ENCODE measurements at regions not wholly inside any gene's neighbourhood (a gene's known extent, or its start where the extent isn't known, plus 50 kb on each side); places are given as distances from the start of the nearest gene placed in this dataset.

DNA sequence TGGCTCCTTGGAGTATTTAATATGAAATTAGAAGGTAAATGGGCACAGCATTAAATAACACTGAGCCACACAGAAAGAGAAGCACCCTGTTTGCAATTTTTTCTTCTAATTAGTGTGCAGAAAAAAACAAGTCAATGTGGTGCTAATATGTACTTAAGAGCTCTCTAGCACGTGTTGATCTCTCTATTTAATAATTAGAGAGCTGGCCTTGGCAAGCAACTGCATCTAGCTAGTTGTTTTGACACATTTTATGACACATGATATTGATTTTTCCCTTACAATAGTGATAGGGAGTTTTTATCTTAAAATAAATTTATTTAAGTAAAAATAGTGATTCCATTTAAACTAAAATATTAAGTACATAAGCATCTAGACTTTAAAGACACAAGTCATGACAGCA is 54.5 kb upstream of the NUDT12 start:
- H3K36me3 ChIP-seq (ENCODE audit: control insufficient read depth, insufficient read depth, low read length): no peaks in the 10 kb centered on the region
- no peak for FAIRE-seq
- no peak overlapping the region for H3K4me3 ChIP-seq (ENCODE audit: low read depth, low read length)
- no peaks in the 10 kb centered on the region for H3K27me3 ChIP-seq (ENCODE audit: control insufficient read depth, insufficient read depth, low read length)
- TF ChIP-seq, protein P1, sequence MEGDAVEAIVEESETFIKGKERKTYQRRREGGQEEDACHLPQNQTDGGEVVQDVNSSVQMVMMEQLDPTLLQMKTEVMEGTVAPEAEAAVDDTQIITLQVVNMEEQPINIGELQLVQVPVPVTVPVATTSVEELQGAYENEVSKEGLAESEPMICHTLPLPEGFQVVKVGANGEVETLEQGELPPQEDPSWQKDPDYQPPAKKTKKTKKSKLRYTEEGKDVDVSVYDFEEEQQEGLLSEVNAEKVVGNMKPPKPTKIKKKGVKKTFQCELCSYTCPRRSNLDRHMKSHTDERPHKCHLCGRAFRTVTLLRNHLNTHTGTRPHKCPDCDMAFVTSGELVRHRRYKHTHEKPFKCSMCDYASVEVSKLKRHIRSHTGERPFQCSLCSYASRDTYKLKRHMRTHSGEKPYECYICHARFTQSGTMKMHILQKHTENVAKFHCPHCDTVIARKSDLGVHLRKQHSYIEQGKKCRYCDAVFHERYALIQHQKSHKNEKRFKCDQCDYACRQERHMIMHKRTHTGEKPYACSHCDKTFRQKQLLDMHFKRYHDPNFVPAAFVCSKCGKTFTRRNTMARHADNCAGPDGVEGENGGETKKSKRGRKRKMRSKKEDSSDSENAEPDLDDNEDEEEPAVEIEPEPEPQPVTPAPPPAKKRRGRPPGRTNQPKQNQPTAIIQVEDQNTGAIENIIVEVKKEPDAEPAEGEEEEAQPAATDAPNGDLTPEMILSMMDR (IDR thresholded peaks at IDR 0.05; ENCODE audit: insufficient read depth, low read length, severe bottlenecking): no peak
- DNase-seq (ENCODE audit: low read depth): no peak

DNA sequence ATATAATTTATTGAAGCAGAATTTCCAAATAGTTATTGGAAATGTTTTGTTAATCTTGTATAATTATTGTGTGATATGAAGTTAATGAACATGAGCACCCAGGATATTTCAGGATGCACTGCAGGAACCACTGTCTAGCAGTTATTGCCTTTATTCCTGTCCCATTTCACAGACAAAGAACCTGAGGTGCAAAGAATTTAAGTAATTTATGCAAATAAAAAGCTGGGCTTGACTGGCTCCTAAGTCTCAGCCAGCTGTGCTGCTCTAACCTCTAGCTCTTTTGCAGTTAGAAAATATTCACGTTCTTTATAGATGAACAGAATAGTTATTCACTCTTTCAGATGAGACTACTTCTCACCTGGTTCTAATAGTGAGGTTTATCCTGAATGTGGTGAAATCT is 50.0 kb upstream of the NUDT12 start:
- Histone ChIP-seq H3K36me3 (ENCODE audit: control insufficient read depth, insufficient read depth, low read length) (no peaks in the 10 kb centered on the region), H3K27me3 (ENCODE audit: control insufficient read depth, insufficient read depth, low read length) (no peaks in the 10 kb centered on the region), H3K4me3 (ENCODE audit: low read depth, low read length) (no peak overlapping the region)
- DNase-seq (ENCODE audit: low read depth) (no peak), FAIRE-seq (no peak)
- TF ChIP-seq, protein P1 (IDR thresholded peaks at IDR 0.05; ENCODE audit: insufficient read depth, low read length, severe bottlenecking): no peak
